Prostate gland (tissue), 2 donors: ENCODE measurements at regions not wholly inside any gene's neighbourhood (a gene's known extent, or its start where the extent isn't known, plus 50 kb on each side); places are given as distances from the start of the nearest gene placed in this dataset.
"Not testable (repeated sequence)": the region's sequence is repeated elsewhere in the genome, so short reads cannot be mapped to it uniquely, and the experiment has no call there.

ENCODE experiments used
- DNase-seq: peaks from one replicate; pipeline ENCODE4 v3.0.0-alpha.2; 2019; ENCODE audit warnings: low spot score
- H3K27ac ChIP-seq, 2 donors: fragments of 200-600 bp; sonication (generic); 2 replicates each; pipeline ENCODE4 v1.5.1; 2017 to 2019
- H3K27me3 ChIP-seq: fragments of 200-600 bp; sonication (generic); replicated peaks from 2 replicates; pipeline ENCODE4 v1.5.1; 2019; ENCODE audit not compliant: insufficient read depth
- H3K36me3 ChIP-seq, 2 donors: fragments of 200-600 bp; sonication (generic); 1 replicate in 1 of 2; 2 replicates in 1 of 2; pipeline versions ENCODE4 v1.5.1 to v1.8.1; 2017 to 2019
- H3K4me1 ChIP-seq: fragments of 200-600 bp; sonication (generic); replicated peaks from 2 replicates; pipeline ENCODE4 v1.5.1; 2019
- H3K4me3 ChIP-seq, 2 donors: fragments of 200-600 bp; sonication (generic); 2 replicates each; pipeline ENCODE4 v1.5.1; 2017 to 2019
- H3K9me3 ChIP-seq: fragments of 200-600 bp; sonication (generic); 2 replicates; pipeline ENCODE4 v1.5.1; 2017
- POLR2A ChIP-seq: fragments of 450-650 bp; IDR thresholded peaks from one replicate; pipeline ENCODE4 v1.6.1; 2016; ENCODE audit warnings: antibody characterized with exemption, mild to moderate bottlenecking
- POLR2AphosphoS5 ChIP-seq: sonication (generic); formaldehyde crosslinking; IDR thresholded peaks from one replicate; pipeline ENCODE4 v1.6.1; 2017; ENCODE audit warnings: antibody characterized with exemption
- WGBS: methylation state at CpG from one replicate; pipeline ENCODE4 v1.1.5; 2018; 5-methylcytosine and 5-hydroxymethylcytosine counted together
- intact Hi-C: fragments of 100-400 bp; cut with DNase I; formaldehyde crosslinking; loops from one replicate; pipeline ENCODE4 v1.14.2; 2022
- TF ChIP-seq, protein P1 (sequence below), 4 experiments: fragments of 200-600 bp in 2 of 4; fragments of 450-650 bp in 2 of 4; sonication (generic) in 2 of 4; IDR thresholded peaks; 1 replicate in 3 of 4; 2 replicates in 1 of 4; pipeline ENCODE4 v1.5.1; 2016 to 2019; ENCODE audit warnings: antibody characterized with exemption in 4 of 4, mild to moderate bottlenecking in 2 of 4, moderate library complexity in 2 of 4

DNA sequence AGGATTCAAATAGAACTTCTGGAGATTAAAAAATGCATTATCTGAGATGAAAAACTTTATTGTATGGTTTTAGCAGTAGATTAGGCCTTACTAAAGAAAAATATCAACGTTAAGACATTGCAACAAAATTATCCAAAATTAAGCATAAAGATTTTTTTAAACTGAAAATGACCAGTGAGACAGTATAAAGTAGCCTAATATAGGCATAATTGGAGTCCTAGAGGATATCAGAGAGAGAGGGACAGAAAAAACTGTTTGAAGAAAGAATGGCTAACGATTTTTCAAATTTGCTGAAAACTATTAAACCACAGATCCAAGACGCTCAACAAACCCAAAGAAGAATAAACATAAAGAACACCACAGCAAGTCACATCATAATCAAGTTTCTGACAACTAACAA, 149.5 kb upstream of the LMNTD1 start:
- 91% methylated on average over 3 of the region's 3 CpGs for WGBS
- H3K27me3 ChIP-seq, result no peaks in the 10 kb centered on the region
- H3K9me3 ChIP-seq, result no peaks in the 10 kb centered on the region
- intact Hi-C loops, result no loop called here
- TF ChIP-seq POLR2A, result no peak
- no peak for TF ChIP-seq POLR2AphosphoS5
- TF ChIP-seq, protein P1, sequence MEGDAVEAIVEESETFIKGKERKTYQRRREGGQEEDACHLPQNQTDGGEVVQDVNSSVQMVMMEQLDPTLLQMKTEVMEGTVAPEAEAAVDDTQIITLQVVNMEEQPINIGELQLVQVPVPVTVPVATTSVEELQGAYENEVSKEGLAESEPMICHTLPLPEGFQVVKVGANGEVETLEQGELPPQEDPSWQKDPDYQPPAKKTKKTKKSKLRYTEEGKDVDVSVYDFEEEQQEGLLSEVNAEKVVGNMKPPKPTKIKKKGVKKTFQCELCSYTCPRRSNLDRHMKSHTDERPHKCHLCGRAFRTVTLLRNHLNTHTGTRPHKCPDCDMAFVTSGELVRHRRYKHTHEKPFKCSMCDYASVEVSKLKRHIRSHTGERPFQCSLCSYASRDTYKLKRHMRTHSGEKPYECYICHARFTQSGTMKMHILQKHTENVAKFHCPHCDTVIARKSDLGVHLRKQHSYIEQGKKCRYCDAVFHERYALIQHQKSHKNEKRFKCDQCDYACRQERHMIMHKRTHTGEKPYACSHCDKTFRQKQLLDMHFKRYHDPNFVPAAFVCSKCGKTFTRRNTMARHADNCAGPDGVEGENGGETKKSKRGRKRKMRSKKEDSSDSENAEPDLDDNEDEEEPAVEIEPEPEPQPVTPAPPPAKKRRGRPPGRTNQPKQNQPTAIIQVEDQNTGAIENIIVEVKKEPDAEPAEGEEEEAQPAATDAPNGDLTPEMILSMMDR (IDR thresholded peaks at IDR 0.05), result no peak
- H3K4me3 ChIP-seq, result no peak overlapping the region
- no peaks in the 10 kb centered on the region for H3K36me3 ChIP-seq
- H3K27ac ChIP-seq, result no peak overlapping the region
- no peak for DNase-seq
- H3K4me1 ChIP-seq, result no peaks in the 10 kb centered on the region

DNA sequence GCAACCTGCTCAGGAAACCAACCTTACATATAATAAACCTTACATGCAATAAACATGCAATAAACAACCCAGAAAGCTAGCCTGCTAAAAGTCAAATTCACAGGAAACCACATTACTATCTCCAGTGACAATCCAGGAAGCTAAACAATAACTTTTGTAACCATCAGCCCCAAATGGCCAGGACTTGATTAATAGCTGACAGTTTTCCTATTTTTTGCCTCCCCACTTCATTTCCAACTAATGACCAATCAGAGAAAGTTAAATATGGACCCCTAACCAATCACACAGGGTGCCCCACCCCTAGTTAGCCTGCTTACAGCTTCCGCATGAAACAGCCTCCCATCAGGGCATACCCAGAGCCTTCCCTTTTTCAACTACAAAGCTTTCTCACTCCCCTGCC, 152.2 kb upstream of the LMNTD1 start:
- TF ChIP-seq POLR2AphosphoS5, result no peak
- no peak for DNase-seq
- H3K27ac ChIP-seq, result no peak overlapping the region
- no peaks in the 10 kb centered on the region for H3K9me3 ChIP-seq
- H3K4me3 ChIP-seq, result no peak overlapping the region
- no peaks in the 10 kb centered on the region for H3K27me3 ChIP-seq
- no peaks in the 10 kb centered on the region for H3K4me1 ChIP-seq
- WGBS, result 0% methylated on average over 1 of the region's 1 CpG
- intact Hi-C loops, result no loop called here
- H3K36me3 ChIP-seq, result no peaks in the 10 kb centered on the region

DNA sequence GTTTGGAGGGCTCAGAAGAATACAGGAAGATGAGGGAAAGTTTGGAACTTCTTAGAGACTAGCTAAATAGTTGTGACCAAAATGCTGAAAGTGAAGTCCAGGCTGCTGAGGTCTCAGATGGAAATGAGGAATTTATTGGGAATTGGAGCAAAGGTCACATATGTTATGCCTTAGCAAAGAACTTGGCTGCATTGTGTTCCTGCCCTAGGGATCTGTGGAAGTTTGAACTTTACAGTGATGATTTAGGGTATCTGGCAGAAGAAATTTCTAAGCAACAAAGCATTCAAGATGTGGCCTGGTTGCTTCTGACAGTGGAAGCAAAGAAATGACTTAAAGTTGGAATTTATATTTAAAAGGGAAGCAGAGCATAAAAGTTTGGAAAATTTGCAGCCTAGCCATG, 153.6 kb upstream of the LMNTD1 start:
- H3K27ac ChIP-seq, intact Hi-C loops, H3K4me3 ChIP-seq, H3K9me3 ChIP-seq, H3K27me3 ChIP-seq, H3K4me1 ChIP-seq, DNase-seq, H3K36me3 ChIP-seq: not testable (repeated sequence)

DNA sequence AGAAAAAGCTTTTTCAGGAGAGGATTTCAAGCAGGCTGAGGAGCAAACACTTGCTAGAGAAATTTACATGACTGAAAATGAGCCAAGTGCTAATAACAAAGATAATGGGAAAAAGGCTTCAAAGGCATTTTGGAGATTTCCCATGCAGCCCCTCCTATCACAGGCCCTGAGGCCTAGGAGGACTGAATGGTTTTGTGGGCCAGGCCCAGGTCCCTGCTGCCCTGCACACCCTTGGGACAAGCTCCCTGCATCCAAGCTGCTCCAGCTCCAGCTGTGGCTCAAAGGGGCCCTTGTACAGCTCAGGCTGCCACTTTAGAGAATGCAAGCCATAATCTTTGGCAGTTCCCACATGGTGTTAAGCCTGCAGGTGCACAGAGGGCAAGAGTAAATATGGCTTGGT, 154.0 kb upstream of the LMNTD1 start:
- intact Hi-C loops, result no loop called here
- H3K27me3 ChIP-seq, result no peaks in the 10 kb centered on the region
- TF ChIP-seq POLR2AphosphoS5 (no peak), POLR2A (no peak)
- TF ChIP-seq, protein P1 (IDR thresholded peaks at IDR 0.05), result no peak
- H3K4me3 ChIP-seq, result no peak overlapping the region
- H3K27ac ChIP-seq, result no peak overlapping the region
- no peaks in the 10 kb centered on the region for H3K36me3 ChIP-seq
- H3K4me1 ChIP-seq, result no peaks in the 10 kb centered on the region
- H3K9me3 ChIP-seq, result no peaks in the 10 kb centered on the region
- DNase-seq, result no peak

DNA sequence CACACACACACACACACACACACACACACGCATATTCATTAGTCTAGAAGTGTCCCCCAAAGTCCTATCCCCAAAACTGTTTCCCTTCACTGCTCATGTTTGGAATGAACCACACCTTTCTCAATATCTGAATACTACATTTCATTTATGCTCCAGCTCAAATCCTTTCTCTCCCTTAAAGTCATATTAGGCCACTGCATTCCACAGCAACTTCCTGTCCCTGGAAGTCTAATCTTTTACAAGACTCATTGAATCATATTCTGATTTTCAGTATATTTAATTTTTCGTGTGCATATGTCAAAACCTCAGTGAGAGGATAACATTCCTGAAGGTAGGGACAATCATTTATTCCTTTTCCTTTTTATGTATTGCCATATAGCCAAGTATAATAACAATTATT, 155.6 kb upstream of the LMNTD1 start:
- H3K9me3 ChIP-seq, result no peaks in the 10 kb centered on the region
- no peaks in the 10 kb centered on the region for H3K4me1 ChIP-seq
- intact Hi-C loops, result no loop called here
- TF ChIP-seq POLR2A (no peak), POLR2AphosphoS5 (no peak)
- TF ChIP-seq, protein P1 (IDR thresholded peaks at IDR 0.05), result no peak
- H3K27me3 ChIP-seq, result no peaks in the 10 kb centered on the region
- no peak for DNase-seq
- no peak overlapping the region for H3K4me3 ChIP-seq
- H3K27ac ChIP-seq, result no peak overlapping the region
- 96% methylated on average over 2 of the region's 2 CpGs for WGBS
- no peaks in the 10 kb centered on the region for H3K36me3 ChIP-seq

DNA sequence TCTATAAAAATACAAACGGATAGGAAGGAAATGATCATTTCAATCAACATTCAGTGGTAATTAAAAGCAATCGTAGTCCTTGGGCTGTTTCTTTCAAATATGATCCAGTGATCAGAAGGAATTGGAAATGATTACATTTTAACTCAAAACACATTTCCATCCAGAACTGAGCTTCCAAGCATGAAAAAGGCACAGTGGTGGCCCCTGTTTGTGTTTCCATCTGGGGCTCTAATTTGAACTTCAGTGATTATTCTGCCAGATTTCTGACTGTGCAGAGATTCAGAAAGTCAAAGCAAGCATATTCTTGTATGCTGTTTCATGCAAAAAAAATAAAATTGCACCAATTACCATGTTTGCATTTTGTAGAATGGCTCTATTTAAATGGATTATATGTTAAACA, 157.0 kb upstream of the LMNTD1 start:
- WGBS, result 86% methylated on average over 2 of the region's 2 CpGs
- no peaks in the 10 kb centered on the region for H3K9me3 ChIP-seq
- intact Hi-C loops, result no loop called here
- H3K27me3 ChIP-seq, result no peaks in the 10 kb centered on the region
- no peak overlapping the region for H3K4me3 ChIP-seq
- no peak for DNase-seq
- TF ChIP-seq POLR2AphosphoS5, result no peak
- no peak for TF ChIP-seq POLR2A
- TF ChIP-seq, protein P1 (IDR thresholded peaks at IDR 0.05), result no peak
- H3K4me1 ChIP-seq, result no peaks in the 10 kb centered on the region
- H3K36me3 ChIP-seq, result no peaks in the 10 kb centered on the region
- H3K27ac ChIP-seq, result no peak overlapping the region

DNA sequence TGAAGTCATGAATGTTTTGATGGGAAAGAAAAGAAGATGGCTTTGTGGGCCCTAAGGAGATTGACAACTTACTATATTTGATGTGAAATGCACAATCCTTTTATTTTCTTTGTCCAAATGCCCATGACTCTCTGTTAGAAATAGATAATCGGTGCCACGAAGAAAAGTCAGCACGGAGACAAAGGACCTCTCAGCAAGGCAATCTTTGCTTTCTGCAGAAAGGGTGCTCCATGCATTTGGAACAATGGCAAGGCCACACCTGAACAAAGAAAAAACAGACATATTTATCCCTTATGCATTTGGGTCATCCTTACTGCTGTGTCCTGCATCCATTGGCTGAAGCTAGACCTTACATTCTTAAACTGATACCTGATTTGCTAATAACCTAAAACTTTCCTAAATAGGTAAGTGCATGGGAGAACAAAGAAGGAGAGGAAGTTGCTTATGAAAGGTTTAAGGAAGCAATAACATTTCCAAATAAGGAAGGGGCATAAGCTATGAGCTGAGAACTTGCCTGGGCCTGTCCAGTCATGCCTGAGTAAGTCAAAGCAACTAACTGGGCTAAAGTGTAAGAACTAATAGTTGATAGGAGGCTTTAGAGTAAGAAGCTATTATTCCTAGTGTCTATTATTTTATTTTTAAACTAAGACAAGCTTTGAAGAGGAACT, 158.0 kb upstream of the LMNTD1 start:
- H3K36me3 ChIP-seq, H3K9me3 ChIP-seq, H3K27me3 ChIP-seq, H3K27ac ChIP-seq, DNase-seq, H3K4me3 ChIP-seq, intact Hi-C loops, H3K4me1 ChIP-seq: not testable (repeated sequence)
- 94% methylated on average over 3 of the region's 3 CpGs for WGBS
